DOHH2 (cell line): ENCODE measurements at regions not wholly inside any gene's neighbourhood (a gene's known extent, or its start where the extent isn't known, plus 50 kb on each side); places are given as distances from the start of the nearest gene placed in this dataset.

Experiments used
- CTCF ChIP-seq: fragments of 200-600 bp; sonication (generic); IDR thresholded peaks from one replicate; pipeline ENCODE4 v1.5.1; 2014; ENCODE audit warnings: antibody characterized with exemption, mild to moderate bottlenecking, low read depth, low read length; ENCODE audit not compliant: poor library complexity, severe bottlenecking
- EZH2phosphoT487 ChIP-seq: fragments of 200-600 bp; sonication (generic); IDR thresholded peaks from 2 replicates; pipeline ENCODE4 v1.6.1; 2017; ENCODE audit warnings: borderline replicate concordance, mild to moderate bottlenecking, antibody characterized with exemption, low read length, moderate library complexity, mixed read lengths

GRCh38 chr6:147643341-147644200, 135.1 kb downstream of the SAMD5 start:
- TF ChIP-seq CTCF (no peak), EZH2phosphoT487 (no peak)
